WTC11 (cell line): ENCODE measurements at regions not wholly inside any gene's neighbourhood (a gene's known extent, or its start where the extent isn't known, plus 50 kb on each side); places are given as distances from the start of the nearest gene placed in this dataset.

Experiments used
- ATAC-seq: fragments of 200-7000 bp; cut with Tn5 transposase; 2 replicates; pipeline ENCODE4 v1.10.0; 2021; ENCODE audit warnings: mild to moderate bottlenecking, moderate library complexity
- CTCF ChIA-PET: fragments of 300-600 bp; sonication (Branson Sonifier 250); formaldehyde crosslinking; loops from one replicate; lab custom pipeline; 2021; ENCODE audit warnings: antibody characterized with exemption; lab: Charles Lee
- POLR2A ChIA-PET: fragments of 350-600 bp; sonication (Branson Sonifier 250); formaldehyde crosslinking; loops from one replicate; lab custom pipeline; 2021; ENCODE audit warnings: antibody characterized with exemption; lab: Charles Lee
- DNase-seq: peaks from one replicate; pipeline ENCODE4 v3.0.0; 2021; ENCODE audit warnings: low spot score
- H3K27ac Mint-ChIP-seq: 2 replicates; pipeline ENCODE4 v1.8.0; 2021; ENCODE audit warnings: mixed read lengths
- H3K27me3 Mint-ChIP-seq: 2 replicates; pipeline ENCODE4 v1.8.0; 2021; ENCODE audit warnings: low read depth, mild to moderate bottlenecking, moderate library complexity, mixed read lengths
- H3K36me3 Mint-ChIP-seq: 2 replicates; pipeline ENCODE4 v1.8.0; 2021; ENCODE audit warnings: mixed read lengths
- H3K4me1 Mint-ChIP-seq: 2 replicates; pipeline ENCODE4 v1.8.0; 2022; ENCODE audit warnings: mixed read lengths
- H3K4me3 Mint-ChIP-seq: 2 replicates; pipeline ENCODE4 v1.8.0; 2021; ENCODE audit warnings: mild to moderate bottlenecking, moderate library complexity, mixed read lengths
- H3K9me3 Mint-ChIP-seq: 2 replicates; pipeline ENCODE4 v1.8.0; 2021; ENCODE audit warnings: mixed read lengths
- ARID4B ChIP-seq: sonication (generic); formaldehyde crosslinking; IDR thresholded peaks from 2 replicates; pipeline ENCODE4 v1.8.0; 2023; ENCODE audit warnings: missing genetic modification reagents, mild to moderate bottlenecking, borderline replicate concordance
- E2F1 ChIP-seq: sonication (generic); formaldehyde crosslinking; IDR thresholded peaks from 2 replicates; pipeline ENCODE4 v1.8.0; 2022; ENCODE audit warnings: mild to moderate bottlenecking, missing genetic modification reagents
- E2F4 ChIP-seq: sonication (generic); formaldehyde crosslinking; IDR thresholded peaks from 2 replicates; pipeline ENCODE4 v1.8.1; 2022; ENCODE audit warnings: low read depth, mild to moderate bottlenecking, moderate library complexity, missing genetic modification reagents, borderline replicate concordance
- EMX1 ChIP-seq: fragments of 250-450 bp; sonication (Bioruptor Pico); IDR thresholded peaks from 2 replicates; pipeline ENCODE4 v1.8.0; 2021; ENCODE audit warnings: mild to moderate bottlenecking
- FOXP1 ChIP-seq: sonication (generic); formaldehyde crosslinking; IDR thresholded peaks from 2 replicates; pipeline ENCODE4 v1.8.0; 2022; ENCODE audit warnings: missing genetic modification reagents, mild to moderate bottlenecking, moderate library complexity, borderline replicate concordance
- GABPB1 ChIP-seq: sonication (generic); formaldehyde crosslinking; IDR thresholded peaks from 2 replicates; pipeline ENCODE4 v1.8.1; 2023; ENCODE audit warnings: mild to moderate bottlenecking, missing genetic modification reagents
- GTF2I ChIP-seq: fragments of 250-450 bp; sonication (Bioruptor Pico); conservative IDR thresholded peaks from 2 replicates; pipeline ENCODE4 v1.4.0; 2021; ENCODE audit warnings: mild to moderate bottlenecking
- HMGXB4 ChIP-seq: sonication (generic); formaldehyde crosslinking; IDR thresholded peaks from 2 replicates; pipeline ENCODE4 v1.8.1; 2023; ENCODE audit warnings: mild to moderate bottlenecking, moderate library complexity, missing genetic modification reagents
- JAZF1 ChIP-seq: fragments of 250-450 bp; sonication (Bioruptor Pico); IDR thresholded peaks from 2 replicates; pipeline ENCODE4 v1.9.0; 2021; ENCODE audit warnings: moderate library complexity, mild to moderate bottlenecking, inconsistent platforms
- PRRX2 ChIP-seq: fragments of 250-450 bp; sonication (Bioruptor Pico); IDR thresholded peaks from 2 replicates; pipeline ENCODE4 v1.8.0; 2021; ENCODE audit warnings: mild to moderate bottlenecking
- SMAD3 ChIP-seq: sonication (generic); formaldehyde crosslinking; IDR thresholded peaks from 2 replicates; pipeline ENCODE4 v1.8.0; 2022; ENCODE audit warnings: missing genetic modification reagents, mild to moderate bottlenecking, borderline replicate concordance
- ZNF121 ChIP-seq: sonication (generic); formaldehyde crosslinking; IDR thresholded peaks from 2 replicates; pipeline ENCODE4 v1.8.0; 2023; ENCODE audit warnings: missing genetic modification reagents
- ZNF138 ChIP-seq: sonication (generic); formaldehyde crosslinking; conservative IDR thresholded peaks from 2 replicates; pipeline ENCODE4 v1.8.1; 2022; ENCODE audit warnings: mild to moderate bottlenecking, moderate library complexity, missing genetic modification reagents
- ZNF219 ChIP-seq: sonication (generic); formaldehyde crosslinking; IDR thresholded peaks from 2 replicates; pipeline ENCODE4 v1.8.0; 2023; ENCODE audit warnings: missing genetic modification reagents, mild to moderate bottlenecking, borderline replicate concordance
- ZNF232 ChIP-seq: sonication (generic); formaldehyde crosslinking; IDR thresholded peaks from 2 replicates; pipeline ENCODE4 v1.8.0; 2022; ENCODE audit warnings: mild to moderate bottlenecking, missing genetic modification reagents
- ZNF396 ChIP-seq: fragments of 250-450 bp; sonication (Bioruptor Pico); IDR thresholded peaks from 2 replicates; pipeline ENCODE4 v1.8.0; 2021; ENCODE audit warnings: mild to moderate bottlenecking, moderate library complexity, borderline replicate concordance
- ZNF671 ChIP-seq: fragments of 250-450 bp; sonication (Bioruptor Pico); IDR thresholded peaks from 2 replicates; pipeline ENCODE4 v1.8.0; 2021; ENCODE audit warnings: mild to moderate bottlenecking
- TF ChIP-seq, protein P1 (sequence below): sonication (generic); formaldehyde crosslinking; IDR thresholded peaks from 2 replicates; pipeline ENCODE4 v1.8.0; 2022; ENCODE audit warnings: mild to moderate bottlenecking, missing genetic modification reagents
- TF ChIP-seq, protein P2 (sequence below): sonication (generic); formaldehyde crosslinking; IDR thresholded peaks from 2 replicates; pipeline ENCODE4 v1.8.0; 2022; ENCODE audit warnings: mild to moderate bottlenecking, missing genetic modification reagents
- TF ChIP-seq, protein P3 (sequence below): sonication (generic); formaldehyde crosslinking; IDR thresholded peaks from 2 replicates; pipeline ENCODE4 v1.8.0; 2022; ENCODE audit warnings: missing genetic modification reagents
- TF ChIP-seq, protein P4 (sequence below): sonication (generic); formaldehyde crosslinking; IDR thresholded peaks from 2 replicates; pipeline ENCODE4 v1.8.1; 2022; ENCODE audit warnings: low read depth, missing genetic modification reagents, borderline replicate concordance
- TF ChIP-seq, protein P5 (sequence below): fragments of 250-450 bp; sonication (Bioruptor Pico); IDR thresholded peaks from 2 replicates; pipeline ENCODE4 v1.9.0; 2021; ENCODE audit warnings: moderate library complexity, mild to moderate bottlenecking, inconsistent platforms, borderline replicate concordance

GRCh38 chr4:187256897-187257296 lies 533.2 kb upstream of the FAT1 start (continued):
- TF ChIP-seq, protein P1, sequence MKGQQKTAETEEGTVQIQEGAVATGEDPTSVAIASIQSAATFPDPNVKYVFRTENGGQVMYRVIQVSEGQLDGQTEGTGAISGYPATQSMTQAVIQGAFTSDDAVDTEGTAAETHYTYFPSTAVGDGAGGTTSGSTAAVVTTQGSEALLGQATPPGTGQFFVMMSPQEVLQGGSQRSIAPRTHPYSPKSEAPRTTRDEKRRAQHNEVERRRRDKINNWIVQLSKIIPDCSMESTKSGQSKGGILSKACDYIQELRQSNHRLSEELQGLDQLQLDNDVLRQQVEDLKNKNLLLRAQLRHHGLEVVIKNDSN (CRISPR knock-in tag) = no peak
- TF ChIP-seq JAZF1 (CRISPR knock-in tag) (no peak), ARID4B (CRISPR knock-in tag) (no peak), SMAD3 (no peak), HMGXB4 (CRISPR knock-in tag) (no peak), E2F4 (no peak), ZNF121 (CRISPR knock-in tag) (no peak), ZNF219 (no peak), ZNF138 (CRISPR knock-in tag) (no peak), ZNF232 (CRISPR knock-in tag) (no peak), ZNF671 (CRISPR knock-in tag) (no peak), E2F1 (CRISPR knock-in tag) (no peak), GABPB1 (CRISPR knock-in tag) (no peak)
- TF ChIP-seq, protein P2, sequence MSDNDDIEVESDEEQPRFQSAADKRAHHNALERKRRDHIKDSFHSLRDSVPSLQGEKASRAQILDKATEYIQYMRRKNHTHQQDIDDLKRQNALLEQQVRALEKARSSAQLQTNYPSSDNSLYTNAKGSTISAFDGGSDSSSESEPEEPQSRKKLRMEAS = no peak

DNA sequence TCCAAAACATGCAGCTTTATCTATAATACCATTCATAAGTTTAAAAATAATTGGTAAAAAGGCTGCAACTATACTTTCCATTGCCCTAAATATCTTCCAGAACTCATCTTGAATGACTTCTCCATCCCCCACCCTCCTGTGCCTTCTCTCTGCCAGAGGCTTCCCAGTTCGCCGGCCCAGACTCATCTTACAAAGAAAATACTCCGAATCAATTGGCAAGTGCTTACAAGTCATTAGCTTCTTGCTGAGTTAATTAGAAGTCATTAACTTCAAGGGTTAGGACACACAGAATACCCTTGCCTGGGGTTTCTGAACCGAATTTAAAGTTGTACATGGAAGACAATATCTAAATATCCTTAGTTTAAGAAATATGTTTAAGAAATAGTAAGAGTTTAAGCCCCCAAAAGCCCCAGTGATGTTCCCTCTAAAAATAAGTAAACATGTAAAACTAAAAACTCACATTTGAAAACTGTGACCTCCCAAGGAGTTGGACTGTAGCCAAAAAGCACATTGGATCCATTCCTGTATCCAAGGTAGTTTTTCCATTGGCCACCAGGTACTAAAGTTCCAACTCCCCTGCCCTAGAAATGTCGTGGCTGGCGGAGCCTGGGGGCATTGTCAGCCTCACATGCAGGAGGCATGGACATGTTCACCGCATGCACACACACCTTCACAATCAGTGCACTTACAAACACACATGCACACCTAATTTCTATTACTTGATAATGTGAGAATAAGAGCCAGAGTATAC lies 535.2 kb upstream of the FAT1 start:
- no peak overlapping the region for H3K27ac Mint-ChIP-seq
- DNase-seq = no peak
- TF ChIP-seq, protein P3, sequence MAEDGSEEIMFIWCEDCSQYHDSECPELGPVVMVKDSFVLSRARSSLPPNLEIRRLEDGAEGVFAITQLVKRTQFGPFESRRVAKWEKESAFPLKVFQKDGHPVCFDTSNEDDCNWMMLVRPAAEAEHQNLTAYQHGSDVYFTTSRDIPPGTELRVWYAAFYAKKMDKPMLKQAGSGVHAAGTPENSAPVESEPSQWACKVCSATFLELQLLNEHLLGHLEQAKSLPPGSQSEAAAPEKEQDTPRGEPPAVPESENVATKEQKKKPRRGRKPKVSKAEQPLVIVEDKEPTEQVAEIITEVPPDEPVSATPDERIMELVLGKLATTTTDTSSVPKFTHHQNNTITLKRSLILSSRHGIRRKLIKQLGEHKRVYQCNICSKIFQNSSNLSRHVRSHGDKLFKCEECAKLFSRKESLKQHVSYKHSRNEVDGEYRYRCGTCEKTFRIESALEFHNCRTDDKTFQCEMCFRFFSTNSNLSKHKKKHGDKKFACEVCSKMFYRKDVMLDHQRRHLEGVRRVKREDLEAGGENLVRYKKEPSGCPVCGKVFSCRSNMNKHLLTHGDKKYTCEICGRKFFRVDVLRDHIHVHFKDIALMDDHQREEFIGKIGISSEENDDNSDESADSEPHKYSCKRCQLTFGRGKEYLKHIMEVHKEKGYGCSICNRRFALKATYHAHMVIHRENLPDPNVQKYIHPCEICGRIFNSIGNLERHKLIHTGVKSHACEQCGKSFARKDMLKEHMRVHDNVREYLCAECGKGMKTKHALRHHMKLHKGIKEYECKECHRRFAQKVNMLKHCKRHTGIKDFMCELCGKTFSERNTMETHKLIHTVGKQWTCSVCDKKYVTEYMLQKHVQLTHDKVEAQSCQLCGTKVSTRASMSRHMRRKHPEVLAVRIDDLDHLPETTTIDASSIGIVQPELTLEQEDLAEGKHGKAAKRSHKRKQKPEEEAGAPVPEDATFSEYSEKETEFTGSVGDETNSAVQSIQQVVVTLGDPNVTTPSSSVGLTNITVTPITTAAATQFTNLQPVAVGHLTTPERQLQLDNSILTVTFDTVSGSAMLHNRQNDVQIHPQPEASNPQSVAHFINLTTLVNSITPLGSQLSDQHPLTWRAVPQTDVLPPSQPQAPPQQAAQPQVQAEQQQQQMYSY (CRISPR knock-in tag) = no peak
- no peak for TF ChIP-seq EMX1
- TF ChIP-seq ZNF396 (CRISPR knock-in tag) = no peak
- TF ChIP-seq PRRX2 = no peak
- no peak for TF ChIP-seq GTF2I (CRISPR knock-in tag)
- TF ChIP-seq, protein P4, sequence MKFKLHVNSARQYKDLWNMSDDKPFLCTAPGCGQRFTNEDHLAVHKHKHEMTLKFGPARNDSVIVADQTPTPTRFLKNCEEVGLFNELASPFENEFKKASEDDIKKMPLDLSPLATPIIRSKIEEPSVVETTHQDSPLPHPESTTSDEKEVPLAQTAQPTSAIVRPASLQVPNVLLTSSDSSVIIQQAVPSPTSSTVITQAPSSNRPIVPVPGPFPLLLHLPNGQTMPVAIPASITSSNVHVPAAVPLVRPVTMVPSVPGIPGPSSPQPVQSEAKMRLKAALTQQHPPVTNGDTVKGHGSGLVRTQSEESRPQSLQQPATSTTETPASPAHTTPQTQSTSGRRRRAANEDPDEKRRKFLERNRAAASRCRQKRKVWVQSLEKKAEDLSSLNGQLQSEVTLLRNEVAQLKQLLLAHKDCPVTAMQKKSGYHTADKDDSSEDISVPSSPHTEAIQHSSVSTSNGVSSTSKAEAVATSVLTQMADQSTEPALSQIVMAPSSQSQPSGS (CRISPR knock-in tag) = no peak
- no peak for TF ChIP-seq FOXP1 (CRISPR knock-in tag)
- TF ChIP-seq, protein P5, sequence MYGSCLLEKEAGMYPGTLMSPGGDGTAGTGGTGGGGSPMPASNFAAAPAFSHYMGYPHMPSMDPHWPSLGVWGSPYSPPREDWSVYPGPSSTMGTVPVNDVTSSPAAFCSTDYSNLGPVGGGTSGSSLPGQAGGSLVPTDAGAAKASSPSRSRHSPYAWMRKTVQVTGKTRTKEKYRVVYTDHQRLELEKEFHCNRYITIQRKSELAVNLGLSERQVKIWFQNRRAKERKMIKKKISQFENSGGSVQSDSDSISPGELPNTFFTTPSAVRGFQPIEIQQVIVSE (CRISPR knock-in tag) = no peak

More for the DNA sequence above, 535.2 kb upstream of the FAT1 start:
- no peaks in the 10 kb centered on the region for H3K36me3 Mint-ChIP-seq
- peaks cover 31% of the 10 kb centered on the region for H3K4me1 Mint-ChIP-seq
- ChIA-PET POLR2A (no interaction called here), CTCF (no interaction called here)
- no peaks in the 10 kb centered on the region for H3K9me3 Mint-ChIP-seq
- peaks cover 37% of the 10 kb centered on the region for H3K27me3 Mint-ChIP-seq
- peak; percentile 89 for ATAC-seq
- H3K4me3 Mint-ChIP-seq = no peak overlapping the region
